ENCODE measurements at regions not wholly inside any gene's neighbourhood (a gene's known extent, or its start where the extent isn't known, plus 50 kb on each side); places are given as distances from the start of the nearest gene placed in this dataset.

GRCh38 chr20:40902661-40903060, 126.0 kb upstream of the TOP1 start:
- Histone ChIP-seq H3K79me2 (ENCODE audit: insufficient read depth, low read length) (no peaks in the 10 kb centered on the region), H3K36me3 (ENCODE audit: control insufficient read depth in 1 of 2, insufficient read depth in 2 of 2, low read length in 2 of 2) (no peaks in the 10 kb centered on the region), H3K4me2 (ENCODE audit: low read length) (no peak overlapping the region), H3K4me3 (replicated peaks in 1 of 2; ENCODE audit: low read depth in 1 of 2, low read length in 2 of 2) (no peak overlapping the region), H2AFZ (ENCODE audit: low read depth, low read length, poor library complexity, severe bottlenecking) (no peak overlapping the region), H3K9me3 (ENCODE audit: control insufficient read depth in 1 of 2, insufficient read depth in 1 of 2, low read depth in 1 of 2, low read length in 2 of 2) (no peaks in the 10 kb centered on the region), H3K9ac (ENCODE audit: low read length) (no peak overlapping the region), H3K27me3 (ENCODE audit: insufficient read depth, low read length) (no peaks in the 10 kb centered on the region), H3K9me2 (ENCODE audit: insufficient read depth) (no peaks in the 10 kb centered on the region), H4K20me1 (ENCODE audit: insufficient read depth) (no peaks in the 10 kb centered on the region), H3K4me1 (ENCODE audit: control insufficient read depth in 1 of 2, insufficient read depth in 2 of 2, low read length in 2 of 2) (no peaks in the 10 kb centered on the region), H3K27ac (ENCODE audit: low read depth, low read length) (no peak overlapping the region)
- no peak for TF ChIP-seq ELF1 (IDR thresholded peaks at IDR 0.05; ENCODE audit: borderline replicate concordance, low read depth)
- TF ChIP-seq ATF3 (IDR thresholded peaks at IDR 0.05) = no peak
- TF ChIP-seq CTCF (IDR thresholded peaks at IDR 0.05 in 2 of 3, conservative IDR thresholded peaks at IDR 0.05 in 1 of 3; ENCODE audit: borderline replicate concordance in 1 of 3, insufficient read depth in 1 of 3, low read depth in 2 of 3, low read length in 2 of 3) = no peak
- TF ChIP-seq RAD21 (IDR thresholded peaks at IDR 0.05; ENCODE audit: low read depth) = no peak
- no peak for TF ChIP-seq CEBPB (IDR thresholded peaks at IDR 0.05; ENCODE audit: low read depth)
- TF ChIP-seq ZBTB33 (IDR thresholded peaks at IDR 0.05; ENCODE audit: extremely low read depth, insufficient replicate concordance, low read length) = no peak
- no peak for TF ChIP-seq YY1 (IDR thresholded peaks at IDR 0.05; ENCODE audit: extremely low read depth, insufficient replicate concordance, low read depth, low read length)
- no peak for TF ChIP-seq ZNF274 (IDR thresholded peaks at IDR 0.05; ENCODE audit: low read depth, low read length)
- TF ChIP-seq SRF (IDR thresholded peaks at IDR 0.05; ENCODE audit: low read depth) = no peak
- no peak for TF ChIP-seq SIN3A (IDR thresholded peaks at IDR 0.05; ENCODE audit: low read depth)
- no peak for TF ChIP-seq MAX (IDR thresholded peaks at IDR 0.05)
- no peak for TF ChIP-seq EZH2phosphoT487 (IDR thresholded peaks at IDR 0.05; ENCODE audit: borderline replicate concordance)
- no peak for TF ChIP-seq POLR2A (IDR thresholded peaks at IDR 0.05; ENCODE audit: borderline replicate concordance, extremely low read depth, insufficient read depth, insufficient read length)
- TF ChIP-seq FOSL1 (IDR thresholded peaks at IDR 0.05; ENCODE audit: low read depth) = no peak
- TF ChIP-seq EZH2 (IDR thresholded peaks at IDR 0.05) = no peak
- no peak for TF ChIP-seq REST (IDR thresholded peaks at IDR 0.05; ENCODE audit: low read depth)
- no peak for TF ChIP-seq CBX3 (IDR thresholded peaks at IDR 0.05; ENCODE audit: low read depth)
- TF ChIP-seq SP1 (IDR thresholded peaks at IDR 0.05; ENCODE audit: low read depth) = no peak
- TF ChIP-seq EGR1 (IDR thresholded peaks at IDR 0.05; ENCODE audit: low read depth) = no peak
- no peak for TF ChIP-seq ZFX (IDR thresholded peaks at IDR 0.05)
- CTCF ChIA-PET = no interaction called here
- RAD21 ChIA-PET (ENCODE audit: low non-redundant PET in 1 of 2, low total read pairs in 2 of 2, uncharacterized antibody in 2 of 2, unreplicated experiment in 2 of 2) = no interaction called here
- ATAC-seq (no peak), DNase-seq (ENCODE audit: low read depth, low spot score) (no peak)
- POLR2A ChIA-PET = no interaction called here
- intact Hi-C loops (cut with micrococcal nuclease) = no loop called here
- no TSS peak for BruUV-seq (replicated peaks)
